K562 (cell line): ENCODE measurements at regions not wholly inside any gene's neighbourhood (a gene's known extent, or its start where the extent isn't known, plus 50 kb on each side); places are given as distances from the start of the nearest gene placed in this dataset.

Experiments
- ATAC-seq: fragments of 200-7000 bp; cut with Tn5 transposase; 3 replicates; pipeline ENCODE4 v1.9.1; 2020; ENCODE audit warnings: moderate library complexity
- BruUV-seq: library from RNA; stranded (reverse); fragments of 400-500 nt; replicated peaks from 2 replicates; lab custom pipeline; 2021; lab: Mats Ljungman, UMichigan
- CTCF ChIA-PET: fragments of 300-600 bp; formaldehyde crosslinking; extraction: SDS; loops from one replicate; lab custom pipeline; 2021; ENCODE audit warnings: low intra/inter-chr PET ratio; lab: Yijun Ruan, JAX
- POLR2A ChIA-PET: fragments of 300-600, 350-650 bp; sonication (Branson Sonifier 250); formaldehyde crosslinking; extraction: SDS; loops from one replicate; lab custom pipeline; 2021; ENCODE audit warnings: antibody characterized with exemption, inconsistent platforms; lab: Yijun Ruan, JAX
- DNase-seq, 4 experiments: peaks; one replicate each; pipeline versions ENCODE4 v3.0.0 to v3.0.0-alpha.2; 2011 to 2018; ENCODE audit warnings: low spot score in 3 of 4, mixed read lengths in 3 of 4; ENCODE audit errors: extremely low read depth in 1 of 4
- FAIRE-seq: peaks from 2 replicates; lab custom pipeline; 2011; peaks lifted over from hg19 to GRCh38; lab: Jason Lieb, UNC
- H2AFZ ChIP-seq: 2 replicates; pipeline ENCODE4 v1.6.0; 2011; ENCODE audit warnings: low read depth, low read length, control low read depth, inconsistent platforms
- H3K27ac ChIP-seq: fragments of 200-600 bp; 3 replicates; pipeline ENCODE4 v1.8.0; 2011; ENCODE audit warnings: low read depth, mild to moderate bottlenecking, control low read depth, inconsistent platforms, low read length, moderate library complexity, mixed read lengths; ENCODE audit errors: extremely low read depth
- H3K27me3 ChIP-seq, 2 experiments: fragments of 300-600 bp in 1 of 2; 2 replicates in 1 of 2; 3 replicates in 1 of 2; pipeline versions ENCODE4 v1.6.0 to v1.8.0; 2011; ENCODE audit warnings: inconsistent platforms in 2 of 2, low read length in 2 of 2, mild to moderate bottlenecking in 1 of 2, mixed read lengths in 1 of 2, moderate library complexity in 1 of 2; ENCODE audit not compliant: control insufficient read depth in 2 of 2, insufficient read depth in 2 of 2
- H3K36me3 ChIP-seq: fragments of 300-600 bp; 3 replicates; pipeline ENCODE4 v1.8.0; 2011; ENCODE audit warnings: mild to moderate bottlenecking, low read length, inconsistent platforms; ENCODE audit not compliant: control insufficient read depth, insufficient read depth
- H3K4me1 ChIP-seq, 2 experiments: fragments of 200-600 bp in 1 of 2; replicated peaks in 1 of 2; 2 replicates in 1 of 2; 3 replicates in 1 of 2; pipeline versions ENCODE4 v1.5.1 to v1.8.0; 2011; ENCODE audit warnings: inconsistent platforms in 2 of 2, low read length in 2 of 2, mild to moderate bottlenecking in 1 of 2, mixed read lengths in 1 of 2, moderate library complexity in 1 of 2; ENCODE audit not compliant: control insufficient read depth in 2 of 2, insufficient read depth in 2 of 2
- H3K4me2 ChIP-seq: 2 replicates; pipeline ENCODE4 v1.6.1; 2011; ENCODE audit warnings: low read length, control low read depth, inconsistent platforms, mixed read lengths; ENCODE audit not compliant: insufficient read depth
- H3K4me3 ChIP-seq: fragments of 200-600 bp; sonication (generic), shearing (Covaris generic); 2 replicates; pipeline ENCODE4 v1.5.1; 2016; ENCODE audit warnings: control low read depth, inconsistent platforms
- H3K79me2 ChIP-seq: fragments of 200-600 bp; 3 replicates; pipeline ENCODE4 v1.8.0; 2011; ENCODE audit warnings: low read length, inconsistent platforms; ENCODE audit not compliant: control insufficient read depth, insufficient read depth
- H3K9ac ChIP-seq, 2 experiments: 2 replicates each; pipeline versions ENCODE4 v1.6.0 to v1.6.1; 2011; ENCODE audit warnings: low read depth in 2 of 2, low read length in 2 of 2, control low read depth in 1 of 2, inconsistent platforms in 1 of 2, mild to moderate bottlenecking in 1 of 2, mixed read lengths in 1 of 2; ENCODE audit not compliant: insufficient read depth in 1 of 2
- H3K9me1 ChIP-seq: one replicate; pipeline ENCODE4 v1.6.0; 2011; ENCODE audit warnings: inconsistent platforms, mild to moderate bottlenecking, low read length, moderate library complexity; ENCODE audit not compliant: control insufficient read depth, insufficient read depth
- H3K9me3 ChIP-seq: replicated peaks from 2 replicates; pipeline ENCODE4 v1.5.1; 2011; ENCODE audit warnings: low read depth, low read length, inconsistent platforms; ENCODE audit not compliant: control insufficient read depth, insufficient read depth
- H4K20me1 ChIP-seq: replicated peaks from 2 replicates; pipeline ENCODE4 v1.6.1; 2011; ENCODE audit warnings: low read length, inconsistent platforms, mixed read lengths; ENCODE audit not compliant: control insufficient read depth, insufficient read depth
- HDAC1 ChIP-seq, 2 experiments: fragments of 450-650 bp; IDR thresholded peaks; 2 replicates each; pipeline ENCODE4 v1.6.1; 2016 to 2017; ENCODE audit warnings: inconsistent platforms in 1 of 2, mild to moderate bottlenecking in 1 of 2, moderate library complexity in 1 of 2
- NFXL1 ChIP-seq: fragments of 450-650 bp; formaldehyde crosslinking; IDR thresholded peaks from 2 replicates; pipeline ENCODE4 v1.4.0; 2021; ENCODE audit warnings: mild to moderate bottlenecking
- PCBP2 ChIP-seq: fragments of 200-400 bp; formaldehyde crosslinking; IDR thresholded peaks from 2 replicates; pipeline ENCODE4 v1.6.1; 2018; ENCODE audit warnings: low read length, low read depth, mild to moderate bottlenecking, moderate library complexity; ENCODE audit not compliant: poor library complexity, severe bottlenecking
- TAF7 ChIP-seq: fragments of 450-650 bp; IDR thresholded peaks from 2 replicates; pipeline ENCODE4 v1.6.1; 2016; ENCODE audit warnings: missing genetic modification characterization, missing compliant biosample characterization
- WGBS: fragments of 100-300 bp; shearing (Covaris generic); methylation state at CpG from one replicate; pipeline ENCODE4 v1.1.6; 2016; ENCODE audit warnings: low coverage, mixed read lengths; ENCODE audit not compliant: insufficient coverage; ENCODE audit errors: missing lambda C conversion rate; 5-methylcytosine and 5-hydroxymethylcytosine counted together
- in situ Hi-C: fragments of 300-500 bp; cut with MboI; formaldehyde crosslinking; loops from 4 replicates; pipeline ENCODE4 v1.15.0; 2018; ENCODE audit warnings: inconsistent platforms, mixed read lengths
- intact Hi-C: fragments of 100-400 bp; cut with micrococcal nuclease; formaldehyde crosslinking; loops from 2 replicates; pipeline ENCODE4 v1.14.2; 2022
- TF ChIP-seq, protein P1 (sequence below): fragments of 250-450 bp; sonication (Bioruptor Pico); IDR thresholded peaks from 2 replicates; pipeline ENCODE4 v1.8.0; 2022; ENCODE audit warnings: inconsistent platforms, mild to moderate bottlenecking, moderate library complexity, borderline replicate concordance
- TF ChIP-seq, protein P2 (sequence below): fragments of 250-450 bp; sonication (Bioruptor Pico); IDR thresholded peaks from 2 replicates; pipeline ENCODE4 v1.4.0; 2020

DNA sequence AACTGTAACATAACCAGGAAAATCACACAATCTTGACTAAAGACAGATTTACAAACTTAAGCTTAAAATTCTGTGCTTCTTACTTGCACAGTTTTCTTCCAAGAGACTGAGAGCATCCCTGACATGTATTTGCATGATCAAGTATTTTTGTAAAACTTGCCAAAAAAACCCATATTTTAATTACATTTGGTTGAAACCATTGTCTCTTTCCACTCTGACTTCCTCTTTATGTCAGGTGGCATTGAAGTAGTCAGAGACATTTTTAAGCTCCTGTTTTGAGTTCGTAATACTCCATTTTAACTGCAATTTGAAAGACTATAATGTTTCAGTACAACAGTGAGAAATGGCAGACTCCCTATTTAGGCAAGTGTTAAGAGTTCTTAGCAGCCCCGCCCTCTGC is 103.6 kb downstream of the ATXN7L3B start:
- no peaks in the 10 kb centered on the region for H3K4me1 ChIP-seq
- POLR2A ChIA-PET: interaction anchor here (0.9 kb wide), 1 partner anchor 13 kb away, joined by 3 read pairs; no protein-coding TSS in a partner anchor
- intact Hi-C loops (no loop called here), in situ Hi-C loops (no loop called here)
- no peaks in the 10 kb centered on the region for H3K9me3 ChIP-seq
- H3K36me3 ChIP-seq: no peaks in the 10 kb centered on the region
- no peak overlapping the region for H2AFZ ChIP-seq
- no peak for FAIRE-seq
- H3K27ac ChIP-seq: no peak overlapping the region
- no peak overlapping the region for H3K4me2 ChIP-seq
- CTCF ChIA-PET: no interaction called here
- H3K9me1 ChIP-seq: no peaks in the 10 kb centered on the region
- H3K79me2 ChIP-seq: no peaks in the 10 kb centered on the region
- no peak overlapping the region for H3K9ac ChIP-seq
- BruUV-seq: no TSS peak
- H4K20me1 ChIP-seq: no peaks in the 10 kb centered on the region
- no peaks in the 10 kb centered on the region for H3K27me3 ChIP-seq
- no peak for ATAC-seq
- H3K4me3 ChIP-seq: no peak overlapping the region
- no peak for DNase-seq
- TF ChIP-seq, protein P1, sequence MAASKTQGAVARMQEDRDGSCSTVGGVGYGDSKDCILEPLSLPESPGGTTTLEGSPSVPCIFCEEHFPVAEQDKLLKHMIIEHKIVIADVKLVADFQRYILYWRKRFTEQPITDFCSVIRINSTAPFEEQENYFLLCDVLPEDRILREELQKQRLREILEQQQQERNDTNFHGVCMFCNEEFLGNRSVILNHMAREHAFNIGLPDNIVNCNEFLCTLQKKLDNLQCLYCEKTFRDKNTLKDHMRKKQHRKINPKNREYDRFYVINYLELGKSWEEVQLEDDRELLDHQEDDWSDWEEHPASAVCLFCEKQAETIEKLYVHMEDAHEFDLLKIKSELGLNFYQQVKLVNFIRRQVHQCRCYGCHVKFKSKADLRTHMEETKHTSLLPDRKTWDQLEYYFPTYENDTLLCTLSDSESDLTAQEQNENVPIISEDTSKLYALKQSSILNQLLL: no peak
- TF ChIP-seq TAF7 (tag) (no peak), NFXL1 (CRISPR knock-in tag) (no peak), HDAC1 (IDR thresholded peaks at IDR 0.05) (no peak), PCBP2 (no peak)
- TF ChIP-seq, protein P2, sequence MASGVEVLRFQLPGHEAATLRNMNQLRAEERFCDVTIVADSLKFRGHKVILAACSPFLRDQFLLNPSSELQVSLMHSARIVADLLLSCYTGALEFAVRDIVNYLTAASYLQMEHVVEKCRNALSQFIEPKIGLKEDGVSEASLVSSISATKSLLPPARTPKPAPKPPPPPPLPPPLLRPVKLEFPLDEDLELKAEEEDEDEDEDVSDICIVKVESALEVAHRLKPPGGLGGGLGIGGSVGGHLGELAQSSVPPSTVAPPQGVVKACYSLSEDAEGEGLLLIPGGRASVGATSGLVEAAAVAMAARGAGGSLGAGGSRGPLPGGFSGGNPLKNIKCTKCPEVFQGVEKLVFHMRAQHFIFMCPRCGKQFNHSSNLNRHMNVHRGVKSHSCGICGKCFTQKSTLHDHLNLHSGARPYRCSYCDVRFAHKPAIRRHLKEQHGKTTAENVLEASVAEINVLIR (CRISPR knock-in tag): no peak
- TF ChIP-seq, all 486 proteins: peak for 0
- 6% methylated on average over 2 of the region's 2 CpGs for WGBS
